Spleen (tissue), 7 donors: ENCODE measurements at regions not wholly inside any gene's neighbourhood (a gene's known extent, or its start where the extent isn't known, plus 50 kb on each side); places are given as distances from the start of the nearest gene placed in this dataset.

Experiments used
- POLR2A ChIP-seq, 3 donors: fragments of 450-650 bp; IDR thresholded peaks; one replicate each; pipeline ENCODE4 v1.5.1; 2017; ENCODE audit warnings: antibody characterized with exemption in 3 of 3, mild to moderate bottlenecking in 1 of 3
- TF ChIP-seq, protein P1 (sequence below), 11 experiments: fragments of 200-600 bp in 7 of 11; fragments of 450-650 bp in 4 of 11; sonication (generic) in 4 of 11; IDR thresholded peaks in 8 of 11; conservative IDR thresholded peaks in 3 of 11; 1 replicate in 7 of 11; 2 replicates in 4 of 11; pipeline versions ENCODE4 v1.4.0 to v1.8.0; 2016 to 2021; ENCODE audit warnings: antibody characterized with exemption in 11 of 11, inconsistent platforms in 4 of 11, mild to moderate bottlenecking in 1 of 11
- donor health status: DM: no; HTN: no; CAD: no; lungs with moderate emphysema.
- donor health status: DM: no; HTN: no; CAD: no.
- donor health status: DM: no; HTN: no; CAD: no.

DNA sequence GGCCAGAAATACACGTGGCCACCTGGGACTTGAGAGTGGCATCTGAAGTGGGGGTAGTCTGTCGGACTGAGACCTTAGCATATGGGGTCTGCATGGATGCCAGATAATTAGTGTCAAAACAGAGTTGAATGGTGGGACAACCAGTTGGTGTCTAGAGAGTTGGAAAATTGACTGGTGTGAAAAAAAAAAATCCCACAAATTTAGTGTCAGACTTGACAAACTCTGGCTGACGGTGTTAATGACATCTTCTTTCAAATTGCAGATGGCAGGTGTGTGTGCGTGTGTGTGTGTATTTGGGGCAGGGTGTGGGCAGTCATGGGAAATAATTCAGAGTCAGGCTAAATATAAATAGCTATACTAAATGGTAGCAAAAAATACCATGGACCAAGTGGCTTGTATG is 365.4 kb upstream of the RGPD4 start:
- no peak for TF ChIP-seq POLR2A (IDR thresholded peaks at IDR 0.05)
- TF ChIP-seq, protein P1, sequence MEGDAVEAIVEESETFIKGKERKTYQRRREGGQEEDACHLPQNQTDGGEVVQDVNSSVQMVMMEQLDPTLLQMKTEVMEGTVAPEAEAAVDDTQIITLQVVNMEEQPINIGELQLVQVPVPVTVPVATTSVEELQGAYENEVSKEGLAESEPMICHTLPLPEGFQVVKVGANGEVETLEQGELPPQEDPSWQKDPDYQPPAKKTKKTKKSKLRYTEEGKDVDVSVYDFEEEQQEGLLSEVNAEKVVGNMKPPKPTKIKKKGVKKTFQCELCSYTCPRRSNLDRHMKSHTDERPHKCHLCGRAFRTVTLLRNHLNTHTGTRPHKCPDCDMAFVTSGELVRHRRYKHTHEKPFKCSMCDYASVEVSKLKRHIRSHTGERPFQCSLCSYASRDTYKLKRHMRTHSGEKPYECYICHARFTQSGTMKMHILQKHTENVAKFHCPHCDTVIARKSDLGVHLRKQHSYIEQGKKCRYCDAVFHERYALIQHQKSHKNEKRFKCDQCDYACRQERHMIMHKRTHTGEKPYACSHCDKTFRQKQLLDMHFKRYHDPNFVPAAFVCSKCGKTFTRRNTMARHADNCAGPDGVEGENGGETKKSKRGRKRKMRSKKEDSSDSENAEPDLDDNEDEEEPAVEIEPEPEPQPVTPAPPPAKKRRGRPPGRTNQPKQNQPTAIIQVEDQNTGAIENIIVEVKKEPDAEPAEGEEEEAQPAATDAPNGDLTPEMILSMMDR (IDR thresholded peaks at IDR 0.05 in 8 of 11, conservative IDR thresholded peaks at IDR 0.05 in 3 of 11): no peak
